ENCODE measurements at regions not wholly inside any gene's neighbourhood (a gene's known extent, or its start where the extent isn't known, plus 50 kb on each side); places are given as distances from the start of the nearest gene placed in this dataset.

DNA sequence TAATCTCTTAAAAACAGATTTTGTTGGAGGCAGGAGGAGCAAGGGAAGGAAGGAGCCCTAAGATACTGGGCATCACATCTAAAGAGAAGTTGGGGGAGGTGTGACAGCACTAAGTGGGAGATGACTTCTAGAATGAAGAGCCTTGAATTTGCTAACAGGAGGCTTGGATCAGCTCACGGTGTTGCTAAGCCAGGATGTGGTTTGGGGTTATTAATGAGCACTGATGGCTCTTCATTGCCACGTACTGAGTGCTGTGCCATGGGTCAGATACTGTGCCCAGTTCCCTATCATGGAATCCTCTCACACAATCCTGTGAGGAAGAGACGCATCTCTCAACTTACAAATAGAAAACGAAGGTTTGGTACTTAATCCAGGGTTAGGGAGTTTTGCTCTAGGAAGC lies 78.5 kb downstream of the C7orf25 start:
- no peak overlapping the region for H3K27ac ChIP-seq
- DNase-seq (ENCODE audit: low spot score in 2 of 2): no peak
- H3K4me3 ChIP-seq: no peak overlapping the region
- no peaks in the 10 kb centered on the region for H3K9me3 ChIP-seq
- peaks cover 21% of the 10 kb centered on the region for H3K4me1 ChIP-seq
- no peak for TF ChIP-seq EP300 (IDR thresholded peaks at IDR 0.05)
- no peak for TF ChIP-seq POLR2AphosphoS5 (IDR thresholded peaks at IDR 0.05)
- 63% methylated on average over 4 of the region's 4 CpGs for WGBS
- H3K27me3 ChIP-seq: no peaks in the 10 kb centered on the region
- no peaks in the 10 kb centered on the region for H3K36me3 ChIP-seq

DNA sequence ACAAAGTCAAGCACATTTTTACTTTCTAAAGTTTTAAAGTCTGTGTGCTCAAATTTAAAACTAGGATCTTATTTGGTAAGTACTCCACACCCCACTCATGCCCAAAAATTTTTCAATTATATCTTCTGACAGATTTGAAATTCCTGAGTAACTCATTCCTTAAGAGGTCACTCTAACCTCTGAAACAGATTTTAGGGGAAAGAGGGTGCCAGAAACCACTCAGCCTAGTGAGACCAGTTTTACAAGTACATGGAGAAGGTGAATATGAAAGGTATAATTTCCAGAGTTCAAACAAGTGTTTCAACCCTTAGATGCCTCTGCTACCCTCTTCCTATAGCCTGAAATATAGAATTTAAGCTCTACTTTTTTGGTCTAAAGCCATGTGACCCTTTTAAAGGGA lies 79.2 kb downstream of the C7orf25 start:
- H3K4me3 ChIP-seq: no peak overlapping the region

DNA sequence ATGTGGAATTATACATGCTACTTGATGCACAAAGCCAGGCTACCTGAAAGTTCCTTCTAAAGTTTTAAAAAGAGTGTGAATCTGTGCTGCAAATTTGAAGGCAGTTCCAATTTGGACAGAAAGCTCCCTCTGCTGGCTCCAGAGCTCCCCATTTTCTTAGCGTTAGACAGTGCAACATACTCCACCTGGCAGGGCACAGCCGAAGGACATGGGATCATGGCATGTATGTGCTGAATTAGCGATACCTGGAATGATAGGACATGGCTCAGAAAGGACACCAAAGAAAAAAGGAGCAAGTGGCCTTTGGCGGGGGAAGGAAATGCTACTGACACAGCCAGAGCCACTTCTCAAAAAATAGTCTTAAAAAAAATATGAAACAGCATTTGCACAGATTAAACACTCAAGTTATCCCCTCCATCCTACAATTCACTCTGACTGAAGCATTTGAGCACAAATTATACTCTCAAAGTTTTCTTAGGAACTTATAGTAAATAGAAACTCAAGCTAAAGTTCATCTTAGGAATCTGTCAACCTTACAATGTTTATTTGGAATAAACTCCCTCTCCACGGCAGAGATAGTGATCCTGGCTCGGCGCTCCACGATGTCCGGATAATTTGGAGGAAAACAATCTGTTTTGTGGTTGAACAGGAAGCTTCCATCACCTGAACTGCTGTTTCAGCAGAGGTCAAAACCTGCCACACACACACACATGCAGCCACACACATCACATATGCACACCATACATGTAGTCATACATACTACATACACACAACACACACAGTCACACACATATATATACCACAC lies 80.0 kb downstream of the C7orf25 start:
- TF ChIP-seq POLR2AphosphoS5 (IDR thresholded peaks at IDR 0.05) (no peak), EP300 (IDR thresholded peaks at IDR 0.05) (no peak)
- TF ChIP-seq, protein P1, sequence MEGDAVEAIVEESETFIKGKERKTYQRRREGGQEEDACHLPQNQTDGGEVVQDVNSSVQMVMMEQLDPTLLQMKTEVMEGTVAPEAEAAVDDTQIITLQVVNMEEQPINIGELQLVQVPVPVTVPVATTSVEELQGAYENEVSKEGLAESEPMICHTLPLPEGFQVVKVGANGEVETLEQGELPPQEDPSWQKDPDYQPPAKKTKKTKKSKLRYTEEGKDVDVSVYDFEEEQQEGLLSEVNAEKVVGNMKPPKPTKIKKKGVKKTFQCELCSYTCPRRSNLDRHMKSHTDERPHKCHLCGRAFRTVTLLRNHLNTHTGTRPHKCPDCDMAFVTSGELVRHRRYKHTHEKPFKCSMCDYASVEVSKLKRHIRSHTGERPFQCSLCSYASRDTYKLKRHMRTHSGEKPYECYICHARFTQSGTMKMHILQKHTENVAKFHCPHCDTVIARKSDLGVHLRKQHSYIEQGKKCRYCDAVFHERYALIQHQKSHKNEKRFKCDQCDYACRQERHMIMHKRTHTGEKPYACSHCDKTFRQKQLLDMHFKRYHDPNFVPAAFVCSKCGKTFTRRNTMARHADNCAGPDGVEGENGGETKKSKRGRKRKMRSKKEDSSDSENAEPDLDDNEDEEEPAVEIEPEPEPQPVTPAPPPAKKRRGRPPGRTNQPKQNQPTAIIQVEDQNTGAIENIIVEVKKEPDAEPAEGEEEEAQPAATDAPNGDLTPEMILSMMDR (IDR thresholded peaks at IDR 0.05): peak; percentile 19 to 50
- Histone ChIP-seq H3K27ac (no peak overlapping the region), H3K27me3 (no peaks in the 10 kb centered on the region), H3K4me1 (peaks cover 21% of the 10 kb centered on the region), H3K36me3 (no peaks in the 10 kb centered on the region), H3K4me3 (no peak overlapping the region), H3K9me3 (no peaks in the 10 kb centered on the region)
- no peak for DNase-seq (ENCODE audit: low spot score in 2 of 2)
- 18% methylated on average over 9 of the region's 9 CpGs for WGBS

More for the DNA sequence above, 79.2 kb downstream of the C7orf25 start:
- TF ChIP-seq POLR2A (IDR thresholded peaks at IDR 0.05) (no peak), EP300 (IDR thresholded peaks at IDR 0.05) (no peak), POLR2AphosphoS5 (IDR thresholded peaks at IDR 0.05) (no peak)
- TF ChIP-seq, protein P1 (IDR thresholded peaks at IDR 0.05): no peak
- no peaks in the 10 kb centered on the region for H3K36me3 ChIP-seq
- DNase-seq (ENCODE audit: low spot score in 2 of 2): no peak
- H3K4me1 ChIP-seq: peaks cover 21% of the 10 kb centered on the region
- H3K9me3 ChIP-seq: no peaks in the 10 kb centered on the region
- H3K27ac ChIP-seq: no peak overlapping the region
- no peaks in the 10 kb centered on the region for H3K27me3 ChIP-seq

DNA sequence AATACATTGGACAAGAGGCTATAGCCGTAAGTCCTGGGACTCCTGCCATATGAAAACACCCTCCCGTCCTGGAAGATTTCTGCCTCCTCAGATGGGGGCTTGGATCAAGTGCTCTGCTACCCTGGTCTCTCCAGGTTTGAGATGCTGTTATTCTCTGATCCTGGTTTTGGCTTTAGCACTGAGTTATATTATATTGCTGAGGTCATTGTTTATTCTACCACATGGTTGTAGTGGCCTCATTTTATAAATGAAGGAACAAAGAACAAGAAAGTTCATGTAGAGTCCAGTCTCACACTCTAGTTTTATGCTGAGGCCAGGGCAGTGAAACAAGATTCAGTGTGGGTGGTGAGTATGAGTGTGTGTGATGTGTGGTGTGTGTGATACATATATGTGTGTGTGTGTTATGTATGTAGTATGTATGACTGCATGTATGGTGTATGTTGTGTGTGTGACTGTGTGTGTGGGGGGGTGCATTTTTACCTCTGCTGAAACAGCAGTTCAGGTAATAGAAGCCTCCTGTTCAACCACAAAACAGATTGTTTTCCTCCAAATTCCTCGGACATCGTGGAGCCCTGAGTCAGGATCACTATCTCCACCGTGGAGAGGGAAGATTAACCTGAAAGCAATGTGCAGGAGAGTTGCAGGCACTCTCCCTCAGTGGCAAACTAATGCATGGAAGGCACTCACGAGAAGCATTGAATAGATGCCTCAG lies 80.7 kb downstream of the C7orf25 start:
- WGBS: 49% methylated on average over 6 of the region's 6 CpGs

DNA sequence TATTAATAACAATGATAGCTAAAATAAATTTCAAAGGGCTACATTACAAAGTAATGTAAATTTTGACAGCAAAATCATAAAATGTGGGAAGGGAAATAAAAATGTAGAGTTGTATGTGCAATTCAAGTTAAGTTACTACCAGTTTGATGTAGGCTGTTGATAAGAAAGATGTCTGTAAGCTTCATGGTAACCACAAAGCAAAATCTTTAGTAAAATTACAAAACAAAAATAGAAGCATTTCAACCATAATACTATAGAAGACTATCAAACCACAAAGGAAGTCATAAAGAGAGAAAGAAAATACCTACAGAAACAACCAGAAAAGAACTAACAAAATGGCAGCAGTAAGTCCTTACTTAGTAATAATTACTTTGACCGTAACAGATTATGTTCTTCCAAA lies 99.1 kb downstream of the C7orf25 start:
- Histone ChIP-seq H3K27ac (no peak overlapping the region), H3K27me3 (no peaks in the 10 kb centered on the region), H3K4me1 (no peaks in the 10 kb centered on the region), H3K4me3 (no peak overlapping the region), H3K36me3 (no peaks in the 10 kb centered on the region), H3K9me3 (peaks cover 4% of the 10 kb centered on the region)
- 97% methylated on average over 1 of the region's 1 CpG for WGBS
- no peak for DNase-seq (ENCODE audit: low spot score in 2 of 2)
- TF ChIP-seq EP300 (IDR thresholded peaks at IDR 0.05): no peak
- no peak for TF ChIP-seq POLR2A (IDR thresholded peaks at IDR 0.05)
- no peak for TF ChIP-seq POLR2AphosphoS5 (IDR thresholded peaks at IDR 0.05)
- TF ChIP-seq, protein P1 (IDR thresholded peaks at IDR 0.05): no peak

More for the DNA sequence above, 80.7 kb downstream of the C7orf25 start:
- no peaks in the 10 kb centered on the region for H3K9me3 ChIP-seq
- DNase-seq (ENCODE audit: low spot score in 2 of 2): no peak
- H3K4me3 ChIP-seq: no peak overlapping the region
- H3K4me1 ChIP-seq: peaks cover 21% of the 10 kb centered on the region
- no peaks in the 10 kb centered on the region for H3K36me3 ChIP-seq
- no peaks in the 10 kb centered on the region for H3K27me3 ChIP-seq
- no peak for TF ChIP-seq POLR2AphosphoS5 (IDR thresholded peaks at IDR 0.05)
- no peak for TF ChIP-seq EP300 (IDR thresholded peaks at IDR 0.05)
- H3K27ac ChIP-seq: no peak overlapping the region

DNA sequence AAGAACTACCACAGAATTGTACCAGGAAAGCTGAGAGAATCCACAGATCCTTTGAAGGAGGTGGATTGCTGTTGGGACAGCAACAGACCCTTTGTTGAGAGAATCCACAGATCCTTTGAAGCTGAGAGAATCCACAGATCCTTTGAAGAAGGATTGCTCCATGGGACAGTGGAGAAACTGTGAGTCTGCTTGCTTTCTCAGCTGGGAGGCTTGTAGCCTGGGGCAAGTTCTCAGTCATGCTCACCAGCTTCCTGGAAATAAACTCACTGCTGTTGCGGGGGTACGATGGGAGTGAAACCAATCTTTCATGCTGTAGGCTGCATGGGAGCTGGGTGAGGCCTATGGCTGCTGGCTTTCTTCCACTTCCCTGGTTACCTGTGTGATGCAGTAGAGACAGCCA lies 106.3 kb downstream of the C7orf25 start:
- 76% methylated on average over 2 of the region's 2 CpGs for WGBS
- H3K27ac ChIP-seq: no peak overlapping the region
- no peaks in the 10 kb centered on the region for H3K4me1 ChIP-seq
- no peaks in the 10 kb centered on the region for H3K36me3 ChIP-seq
- TF ChIP-seq, protein P1 (IDR thresholded peaks at IDR 0.05): no peak
- TF ChIP-seq POLR2AphosphoS5 (IDR thresholded peaks at IDR 0.05): no peak
- TF ChIP-seq POLR2A (IDR thresholded peaks at IDR 0.05): no peak
- TF ChIP-seq EP300 (IDR thresholded peaks at IDR 0.05): no peak
- H3K4me3 ChIP-seq: no peak overlapping the region
- DNase-seq (ENCODE audit: low spot score in 2 of 2): no peak
- no peaks in the 10 kb centered on the region for H3K27me3 ChIP-seq
- H3K9me3 ChIP-seq: peaks cover 4% of the 10 kb centered on the region

Measured in suprapubic skin (tissue), 4 donors.